ENCODE measurements at regions not wholly inside any gene's neighbourhood (a gene's known extent, or its start where the extent isn't known, plus 50 kb on each side); places are given as distances from the start of the nearest gene placed in this dataset.

DNA sequence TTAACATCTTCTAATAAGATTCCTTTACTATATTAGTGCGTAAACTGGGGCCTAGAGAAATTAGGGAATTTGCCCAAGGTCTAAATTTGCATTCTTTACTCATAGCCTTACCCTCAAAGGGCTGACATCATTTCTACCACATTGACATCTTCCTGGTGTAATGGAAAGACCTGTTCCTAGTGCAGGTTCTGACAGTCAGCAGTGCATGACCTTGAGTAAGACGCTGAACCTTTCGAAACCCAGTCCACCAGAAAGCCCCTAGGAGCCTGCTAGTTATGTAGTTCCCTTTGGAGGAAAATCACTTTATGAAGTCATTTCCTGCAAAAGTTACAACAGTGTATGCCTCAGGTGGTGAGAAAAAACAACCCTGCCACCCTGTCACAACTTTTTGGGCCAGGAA lies 388.3 kb downstream of the TNS1 start:
- DNase-seq (ENCODE audit: low read depth), result peak; percentile 3
- TF ChIP-seq POLR2A (IDR thresholded peaks at IDR 0.05; ENCODE audit: extremely low read depth, insufficient read length) (no peak), CTCF (IDR thresholded peaks at IDR 0.05; ENCODE audit: low read depth, low read length) (no peak), MYC (IDR thresholded peaks at IDR 0.05; ENCODE audit: low read depth, low read length) (no peak)
- TF ChIP-seq, protein P1, sequence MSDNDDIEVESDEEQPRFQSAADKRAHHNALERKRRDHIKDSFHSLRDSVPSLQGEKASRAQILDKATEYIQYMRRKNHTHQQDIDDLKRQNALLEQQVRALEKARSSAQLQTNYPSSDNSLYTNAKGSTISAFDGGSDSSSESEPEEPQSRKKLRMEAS (IDR thresholded peaks at IDR 0.05; ENCODE audit: low read depth, low read length), result no peak
- no peak overlapping the region for H3K4me3 ChIP-seq (ENCODE audit: low read depth, low read length)

GRCh38 chr2:217614096-217614495 lies 388.7 kb downstream of the TNS1 start:
- DNase-seq (ENCODE audit: low read depth), result no peak
- no peak overlapping the region for H3K4me3 ChIP-seq (ENCODE audit: low read depth, low read length)
- TF ChIP-seq POLR2A (IDR thresholded peaks at IDR 0.05; ENCODE audit: extremely low read depth, insufficient read length), result no peak
- no peak for TF ChIP-seq MYC (IDR thresholded peaks at IDR 0.05; ENCODE audit: low read depth, low read length)
- no peak for TF ChIP-seq CTCF (IDR thresholded peaks at IDR 0.05; ENCODE audit: low read depth, low read length)
- TF ChIP-seq, protein P1 (IDR thresholded peaks at IDR 0.05; ENCODE audit: low read depth, low read length), result no peak

DNA sequence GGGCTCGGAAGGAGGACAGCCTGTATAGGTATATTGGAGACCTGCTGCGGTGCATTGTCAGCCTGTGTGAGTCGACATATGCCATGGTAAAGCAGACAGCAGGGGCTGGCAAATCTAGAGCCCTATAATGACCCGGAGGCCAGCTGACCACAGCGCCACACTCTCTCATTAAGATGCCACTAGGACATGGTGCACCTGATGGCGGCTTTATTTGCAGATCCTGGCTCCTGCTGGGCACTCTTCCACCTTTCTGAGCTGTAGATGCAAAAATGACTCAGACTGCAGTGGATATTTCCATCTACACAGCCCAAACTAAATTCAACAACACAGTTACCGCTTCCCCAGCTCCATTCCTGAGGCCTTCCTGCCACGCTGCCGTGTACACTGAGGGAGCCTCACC lies 389.9 kb downstream of the TNS1 start:
- TF ChIP-seq MYC (IDR thresholded peaks at IDR 0.05; ENCODE audit: low read depth, low read length) (no peak), POLR2A (IDR thresholded peaks at IDR 0.05; ENCODE audit: extremely low read depth, insufficient read length) (no peak), CTCF (IDR thresholded peaks at IDR 0.05; ENCODE audit: low read depth, low read length) (no peak)
- TF ChIP-seq, protein P1 (IDR thresholded peaks at IDR 0.05; ENCODE audit: low read depth, low read length), result no peak
- no peak overlapping the region for H3K4me3 ChIP-seq (ENCODE audit: low read depth, low read length)
- no peak for DNase-seq (ENCODE audit: low read depth)

DNA sequence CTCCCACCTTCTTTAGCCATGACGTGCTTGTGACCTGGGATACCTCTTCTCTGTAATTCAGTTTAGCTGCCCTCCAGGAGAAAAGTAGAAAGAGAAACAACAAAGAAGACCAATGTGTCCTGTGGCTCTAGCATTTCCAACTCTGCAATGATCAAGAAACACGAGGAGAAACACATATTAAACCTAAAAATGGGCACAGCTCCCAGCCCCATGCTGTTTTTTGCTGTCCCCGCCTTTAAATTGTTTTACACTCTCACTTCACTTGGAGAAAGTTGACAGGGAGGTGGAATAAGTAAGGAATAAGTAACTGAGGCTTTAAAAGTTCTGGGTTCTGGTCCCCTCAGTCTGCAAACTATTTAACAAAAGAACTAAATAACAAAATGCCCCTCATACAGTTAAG lies 390.6 kb downstream of the TNS1 start:
- DNase-seq (ENCODE audit: low read depth), result no peak
- H3K4me3 ChIP-seq (ENCODE audit: low read depth, low read length), result no peak overlapping the region
- TF ChIP-seq POLR2A (IDR thresholded peaks at IDR 0.05; ENCODE audit: extremely low read depth, insufficient read length) (no peak), MYC (IDR thresholded peaks at IDR 0.05; ENCODE audit: low read depth, low read length) (no peak), CTCF (IDR thresholded peaks at IDR 0.05; ENCODE audit: low read depth, low read length) (no peak)
- TF ChIP-seq, protein P1 (IDR thresholded peaks at IDR 0.05; ENCODE audit: low read depth, low read length), result no peak

DNA sequence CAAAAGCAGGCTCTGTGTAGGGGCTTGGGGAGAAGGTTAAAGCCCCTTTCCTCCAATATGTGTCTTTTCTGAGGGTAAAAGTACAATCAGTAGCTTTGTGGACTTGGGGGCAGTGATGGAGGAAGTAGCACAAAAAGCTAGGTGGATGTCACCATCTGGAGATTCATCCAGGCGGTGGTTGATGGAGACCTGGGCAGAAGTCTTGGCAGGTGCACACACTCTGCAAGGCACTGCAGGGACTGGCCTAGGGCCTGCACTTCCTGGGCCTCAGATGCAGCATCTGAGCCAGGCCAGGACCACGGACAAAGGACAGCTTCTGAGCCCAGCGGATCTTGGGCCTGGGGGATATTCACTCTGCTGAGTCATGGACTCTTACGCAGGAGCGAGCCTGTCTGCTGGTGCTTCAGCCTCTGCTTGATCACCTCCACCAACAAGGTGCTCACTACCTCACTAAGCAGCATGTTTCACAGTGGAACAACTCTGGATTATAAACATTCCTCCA lies 391.1 kb downstream of the TNS1 start:
- TF ChIP-seq POLR2A (IDR thresholded peaks at IDR 0.05; ENCODE audit: extremely low read depth, insufficient read length) (no peak), CTCF (IDR thresholded peaks at IDR 0.05; ENCODE audit: low read depth, low read length) (no peak), MYC (IDR thresholded peaks at IDR 0.05; ENCODE audit: low read depth, low read length) (no peak)
- TF ChIP-seq, protein P1 (IDR thresholded peaks at IDR 0.05; ENCODE audit: low read depth, low read length), result no peak
- H3K4me3 ChIP-seq (ENCODE audit: low read depth, low read length), result no peak overlapping the region
- no peak for DNase-seq (ENCODE audit: low read depth)

All from NB4 (cell line).